GM10266 (cell line): ENCODE measurements at regions not wholly inside any gene's neighbourhood (a gene's known extent, or its start where the extent isn't known, plus 50 kb on each side); places are given as distances from the start of the nearest gene placed in this dataset.

ENCODE experiments used
- DNase-seq: peaks from one replicate; pipeline ENCODE4 v3.0.0; 2012; ENCODE audit errors: extremely low spot score
- CTCF ChIP-seq: IDR thresholded peaks from 2 replicates; pipeline ENCODE4 v1.5.1; 2012; ENCODE audit warnings: mild to moderate bottlenecking, low read depth; ENCODE audit not compliant: control insufficient read depth, insufficient read depth; ENCODE audit errors: missing control alignments

DNA sequence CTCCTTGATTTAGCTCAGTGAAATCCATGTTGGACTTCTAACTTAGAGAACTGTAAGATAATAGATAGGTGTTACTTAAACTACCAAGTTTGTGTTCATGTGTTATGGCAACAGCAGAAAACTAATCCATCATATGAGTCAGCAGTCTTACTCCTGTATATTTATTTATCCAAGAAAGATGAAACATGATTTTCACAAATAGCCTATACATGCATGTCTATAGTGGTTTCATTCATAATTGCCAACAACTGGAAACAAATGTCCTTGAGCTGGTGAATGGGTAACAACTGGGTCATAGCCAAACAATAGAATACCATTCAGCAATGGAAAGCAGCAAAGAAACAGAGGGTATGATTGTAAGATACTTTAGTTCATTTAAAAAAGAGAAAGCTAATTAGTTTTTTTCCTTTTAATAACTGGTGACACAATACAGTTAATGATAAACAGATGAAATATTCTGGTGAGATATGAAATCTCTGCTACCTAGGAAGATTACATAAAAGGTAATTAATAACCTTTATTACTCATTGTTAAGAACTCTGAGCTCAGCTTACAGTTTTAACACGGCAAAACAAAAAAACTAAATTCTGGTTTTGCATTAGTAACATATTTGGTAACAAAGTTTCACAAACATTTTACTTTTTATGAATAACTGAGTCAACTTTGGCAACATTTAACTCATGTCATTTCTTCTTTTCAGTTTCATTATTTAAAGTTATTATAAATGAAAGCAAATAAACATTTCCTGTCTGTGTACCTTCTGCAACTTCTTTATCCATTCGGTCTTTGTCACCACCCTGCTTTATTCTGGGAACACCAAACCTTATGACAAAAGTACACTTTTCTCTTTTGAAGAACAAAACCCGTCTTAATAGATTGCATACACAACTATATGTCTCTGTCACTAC, 181.3 kb downstream of the LIG4 start:
- no peak for TF ChIP-seq CTCF
- no peak for DNase-seq

GRCh38 chr13:108031865-108032264, 183.5 kb downstream of the LIG4 start:
- TF ChIP-seq CTCF: no peak
- DNase-seq: no peak

- TF ChIP-seq CTCF: no peak
- DNase-seq: no peak
Observed at GRCh38 chr13:108030769-108031168, 184.6 kb downstream of the LIG4 start.

GRCh38 chr13:108026680-108027410, 188.5 kb downstream of the LIG4 start:
- TF ChIP-seq CTCF: no peak
- DNase-seq: no peak

GRCh38 chr13:108020027-108020426, 195.3 kb downstream of the LIG4 start:
- no peak for DNase-seq
- no peak for TF ChIP-seq CTCF

- no peak for TF ChIP-seq CTCF
- no peak for DNase-seq
Observed at GRCh38 chr13:108018371-108018870, 196.9 kb downstream of the LIG4 start.

DNA sequence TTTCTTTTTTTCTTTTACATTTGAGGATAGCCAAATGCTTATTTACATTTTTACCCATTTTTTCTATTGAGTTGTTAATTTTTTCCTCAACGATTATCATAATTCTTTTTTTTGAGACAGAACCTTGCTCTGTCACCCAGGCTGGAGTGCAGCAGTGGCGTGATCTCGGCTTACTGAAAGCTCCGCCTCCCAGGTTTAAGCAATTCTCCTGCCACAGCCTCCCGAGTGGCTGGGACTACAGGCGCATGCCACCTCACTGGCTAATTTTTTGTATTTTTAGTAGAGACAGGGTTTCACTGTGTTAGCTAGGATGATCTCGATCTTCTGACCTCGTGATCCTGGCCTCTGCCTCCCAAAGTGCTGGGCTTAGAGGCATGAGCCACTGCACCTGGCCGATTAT, 208.7 kb downstream of the LIG4 start:
- no peak for DNase-seq
- TF ChIP-seq CTCF: no peak
